ENCODE measurements at regions not wholly inside any gene's neighbourhood (a gene's known extent, or its start where the extent isn't known, plus 50 kb on each side); places are given as distances from the start of the nearest gene placed in this dataset.

GRCh38 chr7:119868387-119868786 lies 404.6 kb upstream of the KCND2 start (continued):
- TF ChIP-seq CTCF (conservative IDR thresholded peaks at IDR 0.05; ENCODE audit: low read depth in 2 of 2): no peak
- TF ChIP-seq REST (IDR thresholded peaks at IDR 0.05; ENCODE audit: unreplicated experiment): no peak

- Histone ChIP-seq H3K27me3 (ENCODE audit: insufficient read depth) (no peaks in the 10 kb centered on the region), H3K4me3 (no peak overlapping the region), H3K4me2 (no peak overlapping the region), H3K27ac (ENCODE audit: low read depth) (no peak overlapping the region), H3K79me2 (replicated peaks; ENCODE audit: insufficient read depth) (no peaks in the 10 kb centered on the region), H3F3A (replicated peaks; ENCODE audit: low read depth) (no peaks in the 10 kb centered on the region), H4K20me1 (replicated peaks; ENCODE audit: insufficient read depth) (no peaks in the 10 kb centered on the region), H3K9me2 (ENCODE audit: insufficient read depth) (peaks cover 4% of the 10 kb centered on the region; the same call in 1 of the 2 replicates), H3K4me1 (ENCODE audit: insufficient read depth) (0 out of 2 replicates have a peak, but pooled peaks cover 2% of the 10 kb centered on the region), H2AFZ (no peak overlapping the region), H3K36me3 (ENCODE audit: insufficient read depth) (no peaks in the 10 kb centered on the region)
- ATAC-seq (no peak), DNase-seq (ENCODE audit: low spot score) (no peak)
- H3K4me1 Mint-ChIP-seq: peaks cover 8% of the 10 kb centered on the region; the same call in 2 of the 3 replicates
- H3K27ac Mint-ChIP-seq: no peak overlapping the region
- peaks cover 2% of the 10 kb centered on the region for H3K27me3 Mint-ChIP-seq (ENCODE audit: insufficient read depth, low read depth, poor library complexity)
- no peak overlapping the region for H3K4me3 Mint-ChIP-seq
- 0 out of 3 replicates have a peak, but pooled peaks cover 2% of the 10 kb centered on the region for H3K36me3 Mint-ChIP-seq (ENCODE audit: low read depth)
- H3K9me3 Mint-ChIP-seq: peaks cover 2% of the 10 kb centered on the region
- no peak for TF ChIP-seq REST (IDR thresholded peaks at IDR 0.05; ENCODE audit: unreplicated experiment)
- TF ChIP-seq EZH2 (IDR thresholded peaks at IDR 0.05; ENCODE audit: low read depth, unreplicated experiment): no peak
- TF ChIP-seq STAT1 (IDR thresholded peaks at IDR 0.05; ENCODE audit: unreplicated experiment): no peak
- TF ChIP-seq POLR2AphosphoS5 (IDR thresholded peaks at IDR 0.05; ENCODE audit: low read depth): no peak
- no peak for TF ChIP-seq CREB1 (CRISPR knock-in tag; IDR thresholded peaks at IDR 0.05; ENCODE audit: low read depth)
- no peak for TF ChIP-seq EZH2phosphoT487 (IDR thresholded peaks at IDR 0.05; ENCODE audit: unreplicated experiment)
- no peak for TF ChIP-seq NANOG (IDR thresholded peaks at IDR 0.05; ENCODE audit: borderline replicate concordance)
- TF ChIP-seq CTCF (conservative IDR thresholded peaks at IDR 0.05; ENCODE audit: low read depth in 2 of 2): no peak
- no peak for TF ChIP-seq ETS1 (IDR thresholded peaks at IDR 0.05)
- no peak for TF ChIP-seq ZNF114 (CRISPR knock-in tag; IDR thresholded peaks at IDR 0.05)
- TF ChIP-seq ZNF331 (CRISPR knock-in tag; IDR thresholded peaks at IDR 0.05; ENCODE audit: low read depth): no peak
Measured at GRCh38 chr7:119879835-119880234, 393.1 kb upstream of the KCND2 start.

Measured in GM23338 (cell line).